ENCODE measurements at regions not wholly inside any gene's neighbourhood (a gene's known extent, or its start where the extent isn't known, plus 50 kb on each side); places are given as distances from the start of the nearest gene placed in this dataset.

- TF ChIP-seq CTCF (IDR thresholded peaks at IDR 0.05; ENCODE audit: low read depth, low read length, poor library complexity, severe bottlenecking): no peak
- no peak for TF ChIP-seq EZH2phosphoT487 (IDR thresholded peaks at IDR 0.05; ENCODE audit: borderline replicate concordance, low read length)
These were observed 514.3 kb upstream of the JARID2 start for GRCh38 chr6:14731611-14732010.
